ENCODE measurements at regions not wholly inside any gene's neighbourhood (a gene's known extent, or its start where the extent isn't known, plus 50 kb on each side); places are given as distances from the start of the nearest gene placed in this dataset.

GRCh38 chr21:43302062-43302700 lies 124.8 kb downstream of the SIK1 start:
- DNase-seq (ENCODE audit: low spot score): no peak

- DNase-seq (ENCODE audit: low spot score): no peak
Observed at GRCh38 chr21:43301409-43302061, 125.4 kb downstream of the SIK1 start.

DNA sequence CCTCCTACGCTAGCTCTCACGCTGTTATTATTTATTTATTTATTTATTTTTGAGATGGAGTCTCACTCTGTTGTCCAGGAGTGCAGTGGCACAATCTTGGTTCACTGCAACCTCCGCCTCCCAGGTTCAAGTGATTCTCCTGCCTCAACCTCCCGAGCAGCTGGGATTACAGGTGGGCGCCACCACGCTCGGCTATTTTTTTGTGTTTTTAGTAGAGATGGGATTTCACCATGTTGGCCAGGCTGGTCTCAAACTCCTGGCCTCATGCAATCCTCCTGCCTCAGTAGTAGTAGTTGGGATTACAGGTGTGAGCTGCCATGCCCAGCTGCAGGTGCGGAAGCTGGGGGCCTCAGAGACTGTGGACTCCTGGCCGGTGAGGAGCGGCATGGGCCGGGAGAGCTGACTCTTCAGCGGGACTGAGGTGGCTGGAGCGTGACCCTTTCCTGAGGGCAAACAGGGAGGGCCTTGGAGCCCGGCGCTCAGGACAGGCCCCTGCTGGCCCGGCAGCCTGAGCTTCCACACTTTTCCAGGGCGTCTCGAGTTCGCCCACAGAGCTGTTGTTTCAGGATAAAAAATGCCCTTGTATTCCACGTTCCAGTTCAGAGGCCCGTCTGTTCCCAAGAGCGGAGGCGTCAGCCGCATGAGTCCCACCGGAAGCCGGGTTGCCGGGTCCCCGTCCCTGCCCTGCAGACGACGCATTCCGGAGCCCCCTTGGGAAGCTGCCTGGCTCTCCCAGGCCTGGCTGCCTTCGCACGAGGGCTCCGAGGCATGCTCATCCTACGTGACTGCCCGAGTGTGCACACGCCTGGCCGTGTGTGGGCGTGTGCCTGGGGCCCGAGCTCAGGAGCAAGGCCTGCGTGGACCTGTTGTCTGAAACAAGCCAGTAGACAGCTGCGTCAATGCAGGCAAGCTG lies 126.2 kb downstream of the SIK1 start:
- no peak for DNase-seq (ENCODE audit: low spot score)

DNA sequence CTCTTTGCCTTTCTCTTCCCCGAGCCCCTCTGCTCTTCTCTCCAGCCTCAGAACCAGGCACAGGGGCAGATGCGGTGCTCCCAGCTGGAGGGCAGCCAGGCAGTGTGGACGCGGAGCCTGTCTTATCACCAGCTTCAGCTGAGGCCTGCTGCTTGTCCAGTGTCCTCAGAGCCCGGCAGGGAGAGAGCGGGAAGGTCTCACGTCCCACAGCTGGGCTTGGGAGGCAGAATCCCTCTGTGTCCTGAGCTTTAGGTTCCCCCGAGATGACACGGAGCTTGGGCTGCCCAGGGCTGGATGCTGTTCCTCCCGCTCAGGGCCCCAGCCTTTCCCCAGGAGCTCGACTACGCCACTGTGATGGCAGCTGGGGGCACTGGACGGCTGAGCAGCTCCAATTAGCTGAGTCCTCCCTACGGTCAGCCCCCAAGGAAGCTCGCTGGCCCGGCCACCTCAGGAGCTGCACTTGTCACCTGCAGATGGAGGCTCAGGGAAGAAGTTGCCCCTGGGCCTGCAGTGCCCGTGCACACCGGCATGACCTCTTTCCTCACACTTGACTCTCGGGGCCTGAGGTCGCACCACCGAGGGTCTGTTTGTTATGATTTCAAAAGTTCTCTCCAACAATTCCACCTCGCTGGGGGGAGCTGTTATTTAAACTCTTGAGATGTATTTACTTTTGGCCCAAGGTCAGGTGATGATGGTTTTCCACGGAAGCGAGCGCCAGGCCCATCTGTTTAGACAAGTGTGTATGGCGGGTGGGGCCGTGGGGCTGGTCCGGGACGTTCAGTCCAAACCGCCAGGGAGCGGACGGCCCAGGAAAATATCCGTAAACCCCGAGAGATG lies 127.3 kb downstream of the SIK1 start:
- no peak for DNase-seq (ENCODE audit: low spot score)

DNA sequence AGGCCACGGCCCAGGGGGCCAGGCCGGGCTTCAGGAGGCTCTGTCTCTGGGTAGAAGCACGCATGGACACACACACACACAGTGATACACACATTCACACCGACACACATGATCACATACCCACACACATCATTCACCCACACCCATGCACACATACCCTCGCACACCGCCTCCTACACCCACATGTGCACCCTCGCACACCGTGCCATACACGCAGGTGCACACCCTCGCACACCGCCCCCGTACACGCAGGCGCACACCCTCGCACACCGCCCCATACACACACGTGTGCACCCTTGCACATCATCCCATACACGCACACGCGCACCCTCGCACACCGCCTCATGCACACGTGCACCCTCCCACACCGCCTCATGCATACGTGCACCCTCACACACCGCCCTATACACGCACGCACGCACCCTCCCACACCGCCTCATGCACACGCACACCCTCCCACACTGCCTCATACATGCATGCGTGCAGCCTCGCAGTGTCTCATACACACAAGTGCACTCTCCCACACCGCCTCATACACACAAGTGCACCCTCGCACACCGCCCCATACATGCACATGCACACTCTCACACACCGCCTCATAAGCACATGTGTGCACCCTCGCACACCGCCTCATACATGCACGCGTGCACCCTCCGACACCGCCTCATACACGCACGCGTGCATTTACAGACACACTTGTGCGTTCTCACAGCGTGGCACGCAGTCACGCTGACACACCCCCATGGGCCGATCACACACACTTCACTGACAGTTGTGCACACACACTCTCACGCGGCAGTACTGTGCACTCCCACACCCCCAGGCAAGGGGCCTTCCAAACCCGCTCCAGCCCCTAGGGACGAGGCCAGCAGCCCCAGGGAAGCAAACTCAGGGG lies 128.1 kb downstream of the SIK1 start:
- DNase-seq (ENCODE audit: low spot score): no peak

GRCh38 chr21:43297989-43298388 lies 128.9 kb downstream of the SIK1 start:
- no peak for DNase-seq (ENCODE audit: low spot score)

GRCh38 chr21:43297391-43297981 lies 128.7 kb downstream of the CRYAA start:
- DNase-seq (ENCODE audit: low spot score): no peak

- DNase-seq (ENCODE audit: low spot score): no peak
Observed at GRCh38 chr21:43295066-43295958, 126.5 kb downstream of the CRYAA start.

- no peak for DNase-seq (ENCODE audit: low spot score)
Observed at GRCh38 chr21:43294194-43294902, 125.5 kb downstream of the CRYAA start.

DNA sequence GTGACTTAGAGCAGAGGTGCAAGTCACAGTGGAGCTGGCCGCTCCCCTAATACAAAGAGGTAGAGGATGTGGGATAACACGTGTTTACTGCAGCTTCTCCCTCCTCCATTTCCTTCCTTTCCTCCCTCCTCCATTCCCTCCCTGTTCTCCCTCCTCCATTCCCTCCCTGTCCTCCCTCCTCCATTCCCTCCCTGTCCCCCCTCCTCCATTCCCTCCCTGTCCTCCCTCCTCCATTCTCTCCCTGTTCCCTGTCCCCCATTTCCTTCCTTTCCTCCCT lies 124.0 kb downstream of the CRYAA start:
- DNase-seq (ENCODE audit: low spot score): no peak

DNA sequence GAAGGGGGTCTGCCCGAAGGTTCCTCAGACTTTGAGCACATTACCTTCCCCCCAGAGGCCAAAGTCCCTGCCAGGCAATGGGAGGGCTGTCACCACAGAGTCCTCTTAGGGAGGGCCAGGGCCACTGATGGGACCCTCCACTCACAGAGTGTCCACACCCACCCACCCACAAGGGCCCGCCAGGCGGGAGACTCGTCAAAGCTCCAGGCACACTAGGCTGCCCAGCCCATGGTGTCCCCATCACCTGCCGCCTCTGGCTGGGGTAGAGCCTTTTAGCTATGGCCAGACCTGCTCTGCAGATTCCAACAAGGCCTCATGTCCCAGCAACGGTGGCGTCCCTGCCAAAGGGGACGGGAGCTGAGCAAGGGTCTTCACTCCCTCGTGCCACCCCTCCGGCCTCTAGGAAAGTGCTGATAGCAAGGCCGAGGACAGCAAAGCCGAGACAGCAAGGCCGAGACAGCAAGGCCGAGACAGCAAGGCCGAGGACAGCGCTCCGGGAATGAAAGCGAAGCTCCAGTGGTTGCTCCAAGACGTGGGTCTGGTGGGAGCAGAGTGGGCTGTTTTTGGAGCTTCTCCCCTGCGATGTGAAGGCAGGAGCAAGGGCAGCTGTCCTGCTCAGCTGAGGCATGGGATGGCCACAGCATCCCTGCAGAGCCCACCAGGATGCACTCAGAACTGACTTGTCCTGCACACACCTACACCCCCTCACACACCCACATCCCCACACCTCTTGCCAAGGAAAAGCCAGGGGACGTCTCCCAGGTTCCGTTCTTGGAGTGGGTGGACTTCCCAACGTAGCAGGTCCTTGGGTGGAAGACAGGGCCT lies 123.4 kb downstream of the CRYAA start:
- no peak for DNase-seq (ENCODE audit: low spot score)

- DNase-seq (ENCODE audit: low spot score): no peak
Observed at GRCh38 chr21:43291347-43291950, 122.6 kb downstream of the CRYAA start.

GRCh38 chr21:43290421-43291346 lies 121.9 kb downstream of the CRYAA start:
- DNase-seq (ENCODE audit: low spot score): no peak

- DNase-seq (ENCODE audit: low spot score): no peak
Observed at GRCh38 chr21:43289966-43290365, 121.2 kb downstream of the CRYAA start.

- no peak for DNase-seq (ENCODE audit: low spot score)
Observed at GRCh38 chr21:43289442-43289841, 120.6 kb downstream of the CRYAA start.
